ENCODE measurements at regions not wholly inside any gene's neighbourhood (a gene's known extent, or its start where the extent isn't known, plus 50 kb on each side); places are given as distances from the start of the nearest gene placed in this dataset.

- no peak for TF ChIP-seq CTCF (IDR thresholded peaks at IDR 0.05 in 4 of 5, conservative IDR thresholded peaks at IDR 0.05 in 1 of 5)
- no peak for TF ChIP-seq POLR2A (IDR thresholded peaks at IDR 0.05)
These were observed 217.6 kb downstream of the LYPLAL1 start for GRCh38 chr1:219391297-219391696.
